ENCODE measurements at regions not wholly inside any gene's neighbourhood (a gene's known extent, or its start where the extent isn't known, plus 50 kb on each side); places are given as distances from the start of the nearest gene placed in this dataset.

DNA sequence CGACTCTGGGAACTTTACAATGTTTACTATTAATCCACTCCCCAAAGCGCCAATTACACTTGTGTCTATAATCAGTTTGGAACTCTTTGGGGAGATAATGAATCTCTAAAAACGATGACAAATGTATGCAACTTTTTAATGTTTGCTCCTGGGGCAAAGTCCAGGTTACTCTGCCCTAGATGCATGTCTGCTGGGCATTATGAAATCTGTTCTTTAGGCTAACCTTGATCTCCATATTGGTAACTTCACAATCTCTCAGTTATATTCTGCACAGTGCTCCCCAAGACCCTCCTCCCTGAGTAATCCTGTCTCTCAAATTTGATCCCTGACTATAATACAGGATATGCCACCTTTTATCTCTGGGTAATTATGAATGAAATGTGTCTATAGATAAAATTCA, 152.2 kb upstream of the TRPM3 start:
- intact Hi-C loops (cut with DNase I): no loop called here
- no peak overlapping the region for H3K4me3 ChIP-seq
- DNase-seq (ENCODE audit: low spot score): no peak
- 73% methylated on average over 3 of the region's 3 CpGs for WGBS
- H3K9me3 ChIP-seq: no peaks in the 10 kb centered on the region
- H3K27ac ChIP-seq: no peak overlapping the region
- no peaks in the 10 kb centered on the region for H3K4me1 ChIP-seq (replicated peaks)
- no peaks in the 10 kb centered on the region for H3K27me3 ChIP-seq (replicated peaks; ENCODE audit: insufficient read depth)
- H3K36me3 ChIP-seq: no peaks in the 10 kb centered on the region
- no peak for TF ChIP-seq CTCF (IDR thresholded peaks at IDR 0.05)
- TF ChIP-seq POLR2A (IDR thresholded peaks at IDR 0.05): no peak
- TF ChIP-seq POLR2AphosphoS5 (IDR thresholded peaks at IDR 0.05): no peak

GRCh38 chr9:71271602-71272001, 150.2 kb upstream of the TRPM3 start:
- TF ChIP-seq POLR2A (IDR thresholded peaks at IDR 0.05): no peak
- no peak for TF ChIP-seq CTCF (IDR thresholded peaks at IDR 0.05)
- no peak for TF ChIP-seq POLR2AphosphoS5 (IDR thresholded peaks at IDR 0.05)
- no peak for DNase-seq (ENCODE audit: low spot score)
- no peaks in the 10 kb centered on the region for H3K27me3 ChIP-seq (replicated peaks; ENCODE audit: insufficient read depth)
- H3K36me3 ChIP-seq: no peaks in the 10 kb centered on the region
- H3K4me1 ChIP-seq (replicated peaks): no peaks in the 10 kb centered on the region
- intact Hi-C loops (cut with DNase I): no loop called here
- WGBS: 69% methylated on average over 5 of the region's 5 CpGs
- H3K9me3 ChIP-seq: no peaks in the 10 kb centered on the region
- no peak overlapping the region for H3K27ac ChIP-seq
- H3K4me3 ChIP-seq: no peak overlapping the region

DNA sequence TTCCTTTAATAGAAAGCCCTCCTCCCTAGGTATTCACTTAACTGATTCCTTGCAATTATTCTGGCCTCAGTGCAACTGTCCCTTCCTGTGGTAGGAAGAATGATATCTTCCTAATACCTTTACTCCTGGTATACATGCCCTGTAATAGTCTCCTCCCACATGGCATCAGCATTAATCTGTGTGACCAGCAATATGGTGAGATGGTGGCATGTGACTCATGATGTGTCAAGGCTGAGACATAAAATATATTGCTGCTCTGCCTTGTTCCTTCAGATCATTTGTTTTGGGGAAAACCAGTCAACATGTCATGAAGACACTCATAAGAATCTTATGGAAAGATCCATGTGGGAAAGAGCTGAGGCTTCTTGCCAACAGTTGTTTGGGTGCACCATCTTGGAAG, 149.1 kb upstream of the TRPM3 start:
- intact Hi-C loops (cut with DNase I): no loop called here
- DNase-seq (ENCODE audit: low spot score): no peak

DNA sequence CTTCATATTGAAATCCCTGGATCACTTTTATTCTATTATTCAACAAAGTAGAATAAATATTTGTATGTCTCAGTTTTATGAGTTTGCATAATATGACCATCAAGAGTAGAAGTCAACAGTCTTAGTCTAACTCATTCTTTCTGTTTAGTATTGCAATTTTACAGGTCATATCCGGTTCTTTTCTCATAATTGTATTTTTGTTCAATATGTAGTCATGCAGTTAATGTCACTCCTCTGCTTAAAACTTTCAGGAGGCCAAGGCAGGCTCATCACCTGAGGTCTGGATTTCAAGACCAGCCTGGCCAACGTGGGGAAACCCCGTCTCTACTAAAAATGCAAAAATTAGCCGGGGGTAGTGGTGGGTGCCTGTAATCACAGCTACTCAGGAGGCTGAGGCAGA, 148.4 kb upstream of the TRPM3 start:
- H3K9me3 ChIP-seq: no peaks in the 10 kb centered on the region
- TF ChIP-seq POLR2A (IDR thresholded peaks at IDR 0.05) (no peak), CTCF (IDR thresholded peaks at IDR 0.05) (no peak), POLR2AphosphoS5 (IDR thresholded peaks at IDR 0.05) (no peak)
- intact Hi-C loops (cut with DNase I): no loop called here
- DNase-seq (ENCODE audit: low spot score): no peak
- no peak overlapping the region for H3K4me3 ChIP-seq
- no peak overlapping the region for H3K27ac ChIP-seq
- H3K4me1 ChIP-seq (replicated peaks): no peaks in the 10 kb centered on the region
- no peaks in the 10 kb centered on the region for H3K27me3 ChIP-seq (replicated peaks; ENCODE audit: insufficient read depth)
- WGBS: 58% methylated on average over 4 of the region's 4 CpGs
- H3K36me3 ChIP-seq: no peaks in the 10 kb centered on the region

More for the DNA sequence above, 149.1 kb upstream of the TRPM3 start:
- H3K36me3 ChIP-seq: no peaks in the 10 kb centered on the region
- no peak for TF ChIP-seq POLR2AphosphoS5 (IDR thresholded peaks at IDR 0.05)
- TF ChIP-seq POLR2A (IDR thresholded peaks at IDR 0.05): no peak
- H3K9me3 ChIP-seq: no peaks in the 10 kb centered on the region
- H3K27ac ChIP-seq: no peak overlapping the region
- H3K4me3 ChIP-seq: no peak overlapping the region
- H3K27me3 ChIP-seq (replicated peaks; ENCODE audit: insufficient read depth): no peaks in the 10 kb centered on the region
- H3K4me1 ChIP-seq (replicated peaks): no peaks in the 10 kb centered on the region

DNA sequence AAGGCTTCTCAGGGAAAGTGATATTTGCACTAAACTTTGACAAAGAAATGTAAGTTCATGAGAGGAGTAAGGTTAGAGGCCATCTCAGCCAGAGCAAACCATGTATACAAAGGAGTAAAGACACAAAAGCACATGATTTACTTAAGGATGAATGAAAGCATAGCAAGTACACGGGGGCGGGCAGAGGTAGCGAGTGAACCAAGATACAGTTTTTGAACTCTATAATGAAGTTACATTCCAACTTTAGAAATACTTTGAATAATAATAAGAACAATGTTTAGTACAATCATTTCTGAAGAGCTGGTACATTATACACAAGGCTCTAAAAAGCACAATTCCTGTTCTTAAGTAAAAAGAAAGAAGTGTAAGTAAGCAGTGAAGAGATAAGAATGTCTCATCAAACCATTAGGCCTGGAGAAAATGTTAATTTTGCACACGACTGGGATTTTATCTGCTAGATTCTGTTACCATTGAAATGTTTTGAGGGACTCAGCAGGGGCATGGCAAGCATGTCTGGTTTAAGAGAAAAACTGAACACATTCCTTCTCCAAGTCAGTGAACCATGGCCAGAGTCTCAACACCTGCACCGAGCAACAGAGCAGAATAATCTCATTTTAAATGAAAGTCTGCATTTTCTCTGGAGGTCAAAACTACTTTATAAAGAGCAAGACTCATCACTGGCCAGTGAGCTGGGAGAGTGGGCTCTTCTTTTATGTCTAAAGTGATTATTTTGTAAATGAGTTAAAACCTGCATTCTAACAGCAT, 147.6 kb upstream of the TRPM3 start:
- Histone ChIP-seq H3K27ac (no peak overlapping the region), H3K36me3 (no peaks in the 10 kb centered on the region), H3K4me3 (no peak overlapping the region), H3K4me1 (replicated peaks) (no peaks in the 10 kb centered on the region), H3K9me3 (no peaks in the 10 kb centered on the region), H3K27me3 (replicated peaks; ENCODE audit: insufficient read depth) (no peaks in the 10 kb centered on the region)
- intact Hi-C loops (cut with DNase I): no loop called here
- no peak for DNase-seq (ENCODE audit: low spot score)
- 62% methylated on average over 5 of the region's 5 CpGs for WGBS
- TF ChIP-seq POLR2A (IDR thresholded peaks at IDR 0.05): no peak
- TF ChIP-seq CTCF (IDR thresholded peaks at IDR 0.05): no peak
- TF ChIP-seq POLR2AphosphoS5 (IDR thresholded peaks at IDR 0.05): no peak
